IgD-negative memory B cell (primary cell): ENCODE measurements at regions not wholly inside any gene's neighbourhood (a gene's known extent, or its start where the extent isn't known, plus 50 kb on each side); places are given as distances from the start of the nearest gene placed in this dataset.
A peak's percentile ranks its signal among the peaks of the same experiment; 100 is the strongest.

Experiments
- H3K27ac Mint-ChIP-seq, 3 donors: one replicate each; pipeline ENCODE4 v1.8.0; 2020 to 2022; ENCODE audit warnings: mild to moderate bottlenecking in 3 of 3, mixed read lengths in 3 of 3, moderate library complexity in 1 of 3
- H3K27me3 Mint-ChIP-seq: one replicate; pipeline ENCODE4 v1.8.0; 2021; ENCODE audit warnings: mixed read lengths
- H3K36me3 Mint-ChIP-seq: one replicate; pipeline ENCODE4 v1.8.0; 2020; ENCODE audit warnings: mild to moderate bottlenecking, mixed read lengths
- H3K4me1 Mint-ChIP-seq, 3 donors: one replicate each; pipeline ENCODE4 v1.8.0; 2020 to 2022; ENCODE audit warnings: mixed read lengths in 3 of 3, mild to moderate bottlenecking in 1 of 3
- H3K4me3 Mint-ChIP-seq, 4 donors: one replicate each; pipeline ENCODE4 v1.8.0; 2020 to 2022; ENCODE audit warnings: mild to moderate bottlenecking in 4 of 4, mixed read lengths in 4 of 4, moderate library complexity in 3 of 4
- H3K9me3 Mint-ChIP-seq, 3 donors: one replicate each; pipeline ENCODE4 v1.8.0; 2020 to 2021; ENCODE audit warnings: mixed read lengths in 3 of 3, mild to moderate bottlenecking in 1 of 3

GRCh38 chr4:3828546-3828945, 62.4 kb downstream of the ADRA2C start:
- Mint-ChIP-seq H3K27me3 (peaks cover 4% of the 10 kb centered on the region), H3K4me3 (no peak overlapping the region), H3K4me1 (no peaks in the 10 kb centered on the region), H3K36me3 (no peaks in the 10 kb centered on the region), H3K9me3 (no peaks in the 10 kb centered on the region), H3K27ac (no peak overlapping the region)

GRCh38 chr4:3829211-3829955, 63.2 kb downstream of the ADRA2C start:
- Mint-ChIP-seq H3K27me3 (peaks cover 7% of the 10 kb centered on the region), H3K9me3 (no peaks in the 10 kb centered on the region)

GRCh38 chr4:3829956-3830773, 64.0 kb downstream of the ADRA2C start:
- Mint-ChIP-seq H3K27ac (no peak overlapping the region), H3K36me3 (no peaks in the 10 kb centered on the region), H3K9me3 (no peaks in the 10 kb centered on the region), H3K27me3 (peaks cover 11% of the 10 kb centered on the region), H3K4me1 (no peaks in the 10 kb centered on the region), H3K4me3 (no peak overlapping the region)

More at GRCh38 chr4:3829211-3829955, 63.2 kb downstream of the ADRA2C start:
- H3K36me3 Mint-ChIP-seq = no peaks in the 10 kb centered on the region
- H3K4me1 Mint-ChIP-seq = no peaks in the 10 kb centered on the region
- no peak overlapping the region for H3K27ac Mint-ChIP-seq
- H3K4me3 Mint-ChIP-seq = no peak overlapping the region

- Mint-ChIP-seq H3K36me3 (no peaks in the 10 kb centered on the region), H3K9me3 (no peaks in the 10 kb centered on the region), H3K27me3 (peaks cover 14% of the 10 kb centered on the region), H3K4me3 (no peak overlapping the region), H3K4me1 (no peaks in the 10 kb centered on the region), H3K27ac (no peak overlapping the region)
Measured at GRCh38 chr4:3830774-3831528, 64.8 kb downstream of the ADRA2C start.

GRCh38 chr4:3831529-3832150, 65.5 kb downstream of the ADRA2C start:
- Mint-ChIP-seq H3K36me3 (no peaks in the 10 kb centered on the region), H3K9me3 (no peaks in the 10 kb centered on the region), H3K4me1 (no peaks in the 10 kb centered on the region), H3K27me3 (peaks cover 14% of the 10 kb centered on the region), H3K4me3 (no peak overlapping the region), H3K27ac (no peak overlapping the region)

GRCh38 chr4:3832536-3833220, 66.5 kb downstream of the ADRA2C start:
- Mint-ChIP-seq H3K4me3 (no peak overlapping the region), H3K4me1 (no peaks in the 10 kb centered on the region), H3K9me3 (peaks cover 0 to 2% (median 0%) of the 10 kb centered on the region in 3 donors), H3K27me3 (peaks cover 19% of the 10 kb centered on the region), H3K36me3 (no peaks in the 10 kb centered on the region), H3K27ac (no peak overlapping the region)

- Mint-ChIP-seq H3K36me3 (no peaks in the 10 kb centered on the region), H3K4me1 (no peaks in the 10 kb centered on the region), H3K4me3 (peak overlapping the region in 1 of 4 donors; percentile 49), H3K27me3 (peaks cover 23% of the 10 kb centered on the region), H3K27ac (peak overlapping the region in 1 of 3 donors; percentile 53), H3K9me3 (peaks cover 0 to 2% (median 0%) of the 10 kb centered on the region in 3 donors)
Measured at GRCh38 chr4:3833326-3833989, 67.3 kb downstream of the ADRA2C start.

- no peak overlapping the region for H3K27ac Mint-ChIP-seq
- H3K9me3 Mint-ChIP-seq = peaks cover 0 to 2% (median 0%) of the 10 kb centered on the region in 3 donors
- H3K36me3 Mint-ChIP-seq = no peaks in the 10 kb centered on the region
- H3K27me3 Mint-ChIP-seq = peaks cover 22% of the 10 kb centered on the region
- H3K4me3 Mint-ChIP-seq = no peak overlapping the region
- no peaks in the 10 kb centered on the region for H3K4me1 Mint-ChIP-seq
Measured at GRCh38 chr4:3834186-3834662, 68.0 kb downstream of the ADRA2C start.

- Mint-ChIP-seq H3K27ac (peak overlapping the region in 1 of 3 donors; percentile 7), H3K4me3 (no peak overlapping the region)
Measured at GRCh38 chr4:3834663-3835521, 68.7 kb downstream of the ADRA2C start.

GRCh38 chr4:3835527-3836405, 69.6 kb downstream of the ADRA2C start:
- H3K4me3 Mint-ChIP-seq = no peak overlapping the region
- peaks cover 0 to 2% (median 0%) of the 10 kb centered on the region in 3 donors for H3K4me1 Mint-ChIP-seq
- H3K27me3 Mint-ChIP-seq = peaks cover 26% of the 10 kb centered on the region
- peak overlapping the region in 1 of 3 donors; percentile 7 for H3K27ac Mint-ChIP-seq
- no peaks in the 10 kb centered on the region for H3K36me3 Mint-ChIP-seq
- peaks cover 0 to 2% (median 0%) of the 10 kb centered on the region in 3 donors for H3K9me3 Mint-ChIP-seq

More at GRCh38 chr4:3834663-3835521, 68.7 kb downstream of the ADRA2C start:
- peaks cover 26% of the 10 kb centered on the region for H3K27me3 Mint-ChIP-seq
- H3K36me3 Mint-ChIP-seq = no peaks in the 10 kb centered on the region
- H3K4me1 Mint-ChIP-seq = peaks cover 0 to 2% (median 0%) of the 10 kb centered on the region in 3 donors
- peaks cover 0 to 2% (median 0%) of the 10 kb centered on the region in 3 donors for H3K9me3 Mint-ChIP-seq

GRCh38 chr4:3836406-3836755, 70.2 kb downstream of the ADRA2C start:
- Mint-ChIP-seq H3K4me1 (peaks cover 0 to 2% (median 0%) of the 10 kb centered on the region in 3 donors), H3K27ac (no peak overlapping the region), H3K27me3 (peaks cover 28% of the 10 kb centered on the region), H3K4me3 (no peak overlapping the region), H3K9me3 (peaks cover 0 to 2% (median 0%) of the 10 kb centered on the region in 3 donors), H3K36me3 (no peaks in the 10 kb centered on the region)
